GM20431 (cell line): ENCODE measurements at regions not wholly inside any gene's neighbourhood (a gene's known extent, or its start where the extent isn't known, plus 50 kb on each side); places are given as distances from the start of the nearest gene placed in this dataset.
"Not testable (repeated sequence)": the region's sequence is repeated elsewhere in the genome, so short reads cannot be mapped to it uniquely, and the experiment has no call there.

ENCODE experiments used
- in situ Hi-C: fragments of 300-500 bp; cut with MseI, MboI; formaldehyde crosslinking; loops from one replicate; pipeline ENCODE4 v1.15.0; 2020; ENCODE audit warnings: low sequenced_read_pairs; ENCODE audit not compliant: unreplicated experiment

DNA sequence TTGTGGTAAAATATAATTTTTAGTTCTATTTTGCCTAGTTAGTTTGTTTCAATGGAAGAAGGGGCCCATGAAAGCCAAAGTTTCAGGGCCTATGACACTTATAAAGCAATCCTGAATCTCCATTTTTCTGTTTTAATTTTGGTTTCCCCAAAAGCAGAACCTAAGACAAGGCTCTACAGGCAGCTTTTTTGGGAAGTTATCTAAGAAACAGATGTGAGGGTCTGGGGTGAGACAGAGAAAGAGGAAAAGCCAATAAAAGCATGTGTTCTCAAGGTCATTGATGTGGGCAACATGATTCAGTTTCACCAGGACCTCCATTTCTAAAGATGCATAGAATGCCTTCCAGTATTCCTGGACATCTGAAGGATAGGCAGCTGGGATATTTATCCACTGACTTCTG lies 598.5 kb downstream of the PDCD6IP start:
- in situ Hi-C loops: no loop called here

DNA sequence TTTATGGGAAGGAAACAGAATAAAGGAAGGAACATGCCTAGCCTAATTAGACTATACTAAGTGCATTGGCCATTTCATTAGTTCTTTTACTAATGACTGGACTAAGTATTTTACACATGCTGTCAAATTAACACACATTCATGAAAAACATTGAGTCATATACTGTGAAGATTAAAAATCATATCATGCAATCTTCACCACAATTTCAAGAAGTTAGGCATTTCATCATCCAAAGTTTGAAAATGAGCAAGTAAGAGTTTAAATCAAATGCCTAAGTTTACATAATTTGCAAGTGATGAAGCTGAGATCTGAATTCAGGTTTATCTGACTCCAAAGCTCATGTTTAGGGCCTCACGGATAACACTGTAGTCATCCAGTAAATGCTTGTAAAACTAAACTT lies 601.0 kb downstream of the PDCD6IP start:
- in situ Hi-C loops: no loop called here

DNA sequence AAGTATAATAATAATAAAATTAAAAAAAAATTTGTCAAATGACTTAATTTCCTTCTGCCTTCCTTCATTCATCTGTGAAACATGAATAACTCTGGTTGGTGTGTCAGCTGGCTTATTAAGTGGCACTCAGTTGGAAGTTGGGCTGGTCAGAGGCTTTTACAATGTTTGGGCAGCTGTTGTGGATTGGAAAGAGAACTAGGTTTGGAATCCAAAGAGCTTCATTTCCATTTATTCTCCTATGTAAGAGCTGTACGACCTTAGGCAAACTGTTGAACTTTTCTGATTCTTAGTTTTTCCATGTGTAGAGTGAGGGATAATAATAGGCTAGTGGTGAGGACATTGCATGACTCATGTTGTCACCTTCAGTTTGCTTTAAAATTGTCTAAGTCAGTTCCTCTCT lies 606.7 kb downstream of the PDCD6IP start:
- in situ Hi-C loops: no loop called here

DNA sequence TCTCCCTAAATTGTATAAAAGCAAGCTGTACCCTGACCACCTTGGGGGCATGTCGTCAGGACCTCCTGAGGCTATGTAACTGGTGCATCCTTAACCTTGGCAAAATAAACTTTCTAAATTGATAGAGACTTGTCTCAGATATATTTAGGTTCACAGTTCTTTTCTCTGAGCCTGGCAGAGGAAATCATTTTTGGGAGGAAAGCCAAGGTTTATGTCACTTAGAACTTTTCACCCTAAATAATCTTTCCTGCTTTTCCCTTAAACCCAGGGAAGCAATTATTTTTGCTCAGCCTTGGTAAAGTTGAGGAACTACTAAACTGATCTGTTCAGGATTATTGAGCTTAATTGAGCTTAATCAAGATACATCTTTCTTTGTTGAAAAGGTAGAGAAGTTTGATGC lies 608.9 kb downstream of the PDCD6IP start:
- in situ Hi-C loops: no loop called here

DNA sequence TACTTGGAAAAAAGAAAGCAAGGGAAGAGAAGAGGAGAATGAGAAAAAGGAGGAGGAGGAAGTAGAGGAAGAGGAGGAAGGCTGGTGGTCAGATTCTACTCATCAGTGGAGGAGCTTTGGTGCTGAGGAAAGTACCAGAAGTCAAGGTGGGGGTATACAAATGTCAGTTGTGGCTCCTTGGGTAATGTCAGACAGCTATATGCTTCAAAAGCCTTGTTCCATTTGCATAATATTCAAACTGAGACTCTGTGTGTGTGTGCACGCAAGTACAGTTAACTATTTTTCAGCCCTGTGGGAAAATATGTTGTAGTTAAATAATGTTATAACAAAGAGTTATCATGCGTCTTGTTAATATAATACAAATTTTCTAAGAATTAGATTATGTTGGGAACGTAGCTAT lies 609.7 kb downstream of the PDCD6IP start:
- in situ Hi-C loops: no loop called here

DNA sequence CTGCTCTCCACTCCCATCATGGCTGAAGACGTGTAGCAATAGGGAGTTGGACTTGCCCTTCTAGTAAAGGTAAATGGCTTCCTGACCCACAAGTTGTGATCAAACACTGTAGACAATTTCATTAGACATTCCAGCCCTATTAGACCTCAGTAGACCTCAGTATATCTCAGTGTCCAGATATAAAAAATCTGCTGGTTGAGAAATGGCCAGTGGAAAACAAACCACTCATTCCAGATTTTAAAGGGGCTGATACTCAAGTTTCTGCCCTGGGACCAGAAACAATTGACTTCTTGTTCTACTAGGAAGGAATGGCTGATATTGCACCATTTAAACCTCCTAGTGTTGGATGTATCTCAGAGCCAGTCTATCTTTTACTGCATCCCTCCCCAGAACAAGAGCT lies 613.2 kb downstream of the PDCD6IP start:
- in situ Hi-C loops: no loop called here

DNA sequence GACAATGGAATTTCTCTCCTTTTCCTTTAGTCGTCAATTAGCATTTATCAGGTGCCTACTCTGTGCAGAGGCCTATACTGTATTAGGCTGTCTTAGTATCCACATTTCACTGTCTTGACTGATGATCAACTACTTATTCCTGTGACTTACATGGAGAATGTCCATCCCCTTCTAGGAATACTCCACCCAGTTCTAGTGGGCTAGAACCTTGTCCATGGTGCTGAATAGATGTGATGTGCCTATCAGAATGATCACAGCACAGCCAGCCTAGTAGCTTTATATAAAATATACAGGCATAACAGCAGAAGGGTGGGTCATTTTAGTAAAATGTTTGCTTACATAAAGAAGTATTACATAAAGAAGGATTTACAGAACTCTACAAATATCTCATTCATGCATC lies 621.4 kb downstream of the PDCD6IP start:
- in situ Hi-C loops: no loop called here

DNA sequence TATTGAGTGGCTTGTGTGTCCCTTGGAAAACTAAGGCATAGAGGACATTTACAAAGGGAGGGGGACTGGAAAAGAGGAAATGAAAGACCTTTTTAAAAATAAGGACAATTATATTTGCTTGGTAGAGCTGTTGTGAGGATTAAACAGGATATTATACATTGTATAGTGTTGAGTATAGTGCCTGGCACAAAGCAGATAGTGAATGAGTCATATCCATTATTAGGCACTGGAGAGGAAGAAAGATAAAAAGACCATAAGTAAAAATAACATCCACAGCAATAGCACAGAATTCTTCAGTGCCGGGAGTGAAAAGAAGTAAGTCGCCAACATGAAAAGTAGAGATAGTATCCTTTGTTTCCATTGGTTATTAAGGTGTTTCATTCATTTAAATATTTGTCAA lies 623.3 kb downstream of the PDCD6IP start:
- in situ Hi-C loops: no loop called here

DNA sequence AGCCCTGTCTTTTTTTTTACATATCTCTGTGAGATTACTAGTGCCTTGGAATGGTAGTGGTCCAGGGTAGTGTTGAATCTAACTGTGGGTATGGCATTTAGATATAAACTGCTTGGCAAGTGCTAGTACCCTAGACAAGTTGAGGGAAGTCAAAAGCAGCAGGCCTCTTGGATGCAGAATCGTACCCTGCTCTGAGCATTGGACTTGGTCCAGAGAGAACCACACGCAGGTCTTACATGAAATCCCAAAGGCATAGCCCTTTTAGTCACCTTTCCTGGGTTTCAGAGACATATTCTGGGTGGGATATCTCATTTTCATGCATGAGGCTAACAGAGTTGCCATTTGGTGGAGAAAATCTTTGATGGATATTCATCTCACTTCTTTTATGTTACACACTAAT lies 641.4 kb downstream of the PDCD6IP start:
- in situ Hi-C loops: no loop called here

DNA sequence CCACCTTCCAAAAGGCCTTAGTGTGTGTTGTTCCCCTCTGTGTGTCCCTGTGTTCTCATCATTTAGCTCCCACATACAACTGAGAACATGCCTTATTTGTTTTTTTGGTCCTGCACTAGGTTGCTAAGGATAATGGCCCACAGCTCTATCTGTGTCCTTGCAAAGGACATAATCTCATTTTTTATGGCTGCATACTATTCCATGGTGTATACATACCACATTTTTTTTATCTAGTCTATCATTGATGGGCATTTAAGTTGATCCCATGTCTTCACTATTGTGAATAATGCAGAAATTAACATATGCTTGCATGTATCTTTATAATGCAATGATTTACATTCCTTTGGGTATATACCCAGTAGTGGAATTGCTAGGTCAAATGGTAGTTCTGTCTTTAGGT lies 645.7 kb downstream of the PDCD6IP start:
- in situ Hi-C loops: no loop called here

DNA sequence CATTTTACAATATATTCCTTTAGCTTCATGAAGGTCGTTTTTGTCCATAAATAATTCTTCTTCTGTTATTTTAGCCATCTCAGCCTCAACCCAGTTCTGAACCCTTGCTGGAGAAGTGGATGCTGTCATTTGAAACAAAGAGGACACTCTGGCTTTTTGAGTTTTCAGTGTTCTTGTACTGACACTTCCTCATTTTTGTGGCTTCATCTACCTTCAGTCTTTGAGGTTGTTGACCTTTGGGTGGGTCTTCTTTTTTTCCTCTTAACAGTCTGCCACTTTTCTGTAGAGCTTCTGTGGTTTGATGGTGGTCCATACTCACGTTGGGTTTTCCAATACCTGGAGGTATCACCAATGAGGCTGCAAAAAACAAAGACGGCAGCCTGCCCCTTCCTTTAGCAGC lies 650.9 kb downstream of the PDCD6IP start:
- in situ Hi-C loops: no loop called here

DNA sequence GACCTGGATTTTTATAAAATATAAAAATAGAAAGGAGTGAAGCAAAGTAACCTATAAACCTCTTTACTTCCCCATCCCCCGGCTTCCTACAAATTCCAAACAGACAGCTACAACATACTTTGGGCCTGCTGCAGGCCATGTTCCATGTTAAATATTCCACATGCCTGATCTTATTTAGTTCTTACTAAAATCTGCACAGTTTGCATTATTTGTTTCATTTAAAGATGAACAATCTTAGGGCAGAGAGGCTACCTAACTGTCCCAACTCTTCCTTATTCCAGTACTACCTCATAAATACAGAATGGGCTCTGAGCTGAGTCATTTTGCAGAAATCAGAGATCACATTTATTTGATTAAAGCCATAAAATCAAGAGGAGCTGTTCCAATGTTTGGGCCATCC lies 665.0 kb downstream of the PDCD6IP start:
- in situ Hi-C loops: no loop called here

DNA sequence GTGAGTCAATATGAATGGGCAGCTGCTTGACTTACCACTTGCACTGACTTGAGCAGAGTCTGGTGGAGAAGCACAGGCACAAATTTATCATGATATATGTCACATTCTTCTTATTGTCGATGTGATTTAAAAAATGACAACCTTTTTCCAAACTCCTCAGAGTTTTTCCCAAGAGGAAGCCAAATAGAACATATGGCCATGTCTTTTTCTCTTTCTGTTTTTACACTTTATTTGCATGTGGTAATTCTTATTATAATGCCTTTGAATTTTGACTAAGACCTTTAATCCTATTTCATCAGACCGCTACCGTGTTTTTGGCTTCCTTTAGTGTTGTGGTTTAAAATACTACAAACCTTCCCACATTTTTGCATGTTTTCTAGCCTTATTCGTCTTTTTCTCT lies 666.2 kb downstream of the PDCD6IP start:
- in situ Hi-C loops: no loop called here

DNA sequence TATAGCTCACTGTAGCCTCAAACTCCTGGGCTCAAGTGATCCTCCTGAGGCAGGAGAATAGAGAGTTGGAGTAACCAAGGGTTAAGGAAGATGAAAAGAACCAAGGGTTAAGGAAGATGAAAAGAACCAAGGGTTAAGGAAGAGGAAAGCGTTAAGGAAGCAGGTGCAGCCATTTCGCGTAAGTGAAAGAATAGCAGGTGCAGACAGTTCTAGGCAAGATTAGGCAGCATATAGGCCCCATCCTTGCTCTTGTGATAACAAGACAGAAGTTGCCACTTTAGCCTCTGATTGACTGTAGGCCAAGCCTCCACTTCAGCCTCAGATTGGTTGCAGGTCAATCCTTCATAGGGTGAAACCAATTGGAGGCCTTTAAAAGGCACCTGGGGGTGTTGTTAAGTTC lies 677.4 kb downstream of the PDCD6IP start:
- in situ Hi-C loops: no loop called here

DNA sequence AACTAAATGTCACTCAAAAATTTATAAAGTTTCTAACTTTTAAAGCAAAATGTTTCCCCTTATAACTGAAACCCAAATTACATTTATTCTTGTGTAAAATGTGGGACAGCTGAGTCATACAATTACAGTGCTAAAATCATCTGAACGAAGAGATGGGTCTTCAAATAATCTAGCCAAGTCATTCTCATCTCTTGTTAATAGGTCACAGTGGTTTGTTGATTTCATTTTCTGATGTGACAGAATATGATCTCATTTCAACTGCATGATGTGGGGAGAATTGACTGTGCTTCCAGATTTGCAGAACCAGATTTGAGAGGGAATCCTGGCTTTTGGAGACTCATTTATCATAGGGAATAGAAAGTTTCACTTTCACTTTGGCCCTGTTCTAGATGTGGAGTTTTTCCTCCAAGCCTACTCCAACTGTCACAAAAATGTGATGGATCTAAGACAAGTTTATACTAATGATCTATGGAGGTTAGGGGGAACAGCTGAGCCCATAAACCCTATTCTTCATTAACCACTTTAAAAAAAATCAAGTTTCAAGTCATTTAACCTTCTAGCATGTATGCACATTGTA lies 685.0 kb downstream of the PDCD6IP start:
- in situ Hi-C loops: no loop called here

DNA sequence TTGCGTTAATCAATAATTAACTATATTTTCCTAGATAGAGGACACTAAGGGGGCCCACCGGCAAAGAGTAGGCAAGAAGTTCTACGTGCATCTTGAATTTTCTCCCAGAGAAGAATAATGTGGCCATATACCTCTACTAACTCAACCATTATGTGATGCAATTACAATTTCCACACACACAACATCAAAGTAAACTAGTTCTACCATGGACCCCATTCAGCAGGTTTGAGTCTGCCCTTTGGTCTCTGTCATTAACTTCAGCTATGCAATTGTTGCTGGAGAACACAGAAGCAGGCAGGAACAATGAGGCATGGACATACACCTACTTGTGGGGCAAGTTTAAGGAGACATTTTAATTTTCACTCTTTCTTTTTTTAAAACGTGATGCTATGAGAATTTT lies 705.9 kb downstream of the PDCD6IP start:
- in situ Hi-C loops: no loop called here

DNA sequence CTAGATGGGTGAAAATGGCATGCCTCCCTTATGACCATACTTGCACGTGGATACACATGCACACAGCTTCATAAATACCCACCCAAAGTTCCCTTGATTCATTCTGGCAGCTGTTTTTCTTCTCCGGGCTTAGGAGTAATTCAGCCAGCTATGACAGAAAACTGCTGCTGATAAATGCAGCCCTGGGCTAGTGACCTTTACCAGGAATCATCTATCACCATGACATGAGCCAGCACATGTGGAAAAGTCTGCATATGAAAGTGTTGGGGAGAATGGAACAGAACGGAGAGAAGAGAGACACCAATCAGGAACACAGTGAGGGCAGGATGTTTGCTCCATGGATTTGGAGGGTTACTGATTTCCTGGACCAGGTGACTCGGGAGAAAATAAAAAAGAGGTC lies 706.3 kb downstream of the PDCD6IP start:
- in situ Hi-C loops: no loop called here

DNA sequence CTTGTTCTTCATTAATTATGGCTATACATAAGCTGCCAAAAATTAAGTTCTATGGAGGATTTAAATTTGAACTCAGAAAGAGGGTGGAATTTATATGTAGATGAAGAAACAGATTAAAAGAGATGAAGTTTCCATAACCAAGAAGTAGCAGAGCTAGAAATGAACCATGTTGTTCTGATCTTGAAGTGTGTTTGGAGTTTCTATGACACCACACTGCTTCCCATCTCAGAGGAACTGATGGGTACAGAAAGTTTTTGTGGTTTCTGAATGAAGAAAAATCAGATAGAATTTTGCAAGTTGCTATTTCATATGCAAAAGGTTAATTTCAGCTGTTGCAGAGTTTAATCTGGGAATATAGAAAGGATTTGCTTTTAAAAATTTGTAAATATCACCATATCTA lies 710.3 kb downstream of the PDCD6IP start:
- in situ Hi-C loops: no loop called here

DNA sequence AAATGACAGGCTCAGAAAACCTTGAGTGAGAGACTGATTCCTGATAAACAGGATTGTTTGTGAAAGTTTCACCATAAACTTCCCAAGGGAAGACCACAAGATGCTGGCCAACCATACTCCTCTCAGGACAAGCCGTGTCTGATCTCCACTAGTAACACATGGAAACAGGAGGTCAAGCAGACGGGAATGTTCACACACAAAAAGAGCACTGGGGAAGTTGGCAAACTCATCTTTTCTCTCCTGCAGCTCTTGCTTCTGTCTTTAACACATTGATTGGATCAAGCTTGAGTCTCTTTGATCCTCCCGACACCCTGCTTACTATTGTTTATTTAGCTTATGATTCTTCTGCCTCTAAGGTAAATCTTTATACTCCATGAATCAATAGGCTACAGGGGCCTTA lies 713.5 kb downstream of the PDCD6IP start:
- in situ Hi-C loops: no loop called here

DNA sequence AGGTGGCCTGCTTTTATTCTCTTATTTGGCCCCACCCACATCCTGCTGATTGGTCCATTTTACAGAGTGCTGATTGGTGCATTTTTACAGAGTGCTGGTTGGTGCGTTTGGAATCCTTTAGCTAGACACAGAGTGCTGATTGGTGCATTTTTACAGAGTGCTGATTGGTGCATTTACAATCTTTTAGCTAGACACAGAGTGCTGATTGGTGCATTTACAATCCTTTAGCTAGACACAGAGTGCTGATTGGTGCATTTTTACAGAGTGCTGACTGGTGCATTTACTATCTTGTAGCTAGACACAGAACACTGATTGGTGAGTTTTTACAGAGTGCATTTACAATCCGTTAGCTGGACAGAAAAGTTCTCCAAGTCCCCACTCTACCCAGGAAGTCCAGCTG lies 720.6 kb downstream of the PDCD6IP start:
- in situ Hi-C loops: not testable (repeated sequence)

DNA sequence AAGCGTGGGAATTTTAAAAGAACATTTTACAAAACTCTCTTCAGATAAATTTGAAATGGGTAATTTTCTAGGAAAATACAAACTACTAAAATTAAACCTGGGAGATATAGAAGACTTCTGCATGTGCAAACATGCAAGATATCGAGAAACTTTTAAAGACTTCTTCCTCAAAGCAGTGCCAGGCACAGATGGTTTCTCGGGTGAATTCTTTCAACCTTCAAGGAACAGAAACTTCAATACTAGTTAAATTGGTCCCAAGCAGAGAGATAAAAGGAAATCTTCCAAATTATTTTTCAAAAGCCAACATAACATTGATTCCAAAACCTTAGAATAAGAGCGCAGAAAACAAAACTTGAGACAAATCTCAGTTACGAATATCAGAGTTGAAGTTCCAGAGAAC lies 732.7 kb downstream of the PDCD6IP start:
- in situ Hi-C loops: no loop called here

DNA sequence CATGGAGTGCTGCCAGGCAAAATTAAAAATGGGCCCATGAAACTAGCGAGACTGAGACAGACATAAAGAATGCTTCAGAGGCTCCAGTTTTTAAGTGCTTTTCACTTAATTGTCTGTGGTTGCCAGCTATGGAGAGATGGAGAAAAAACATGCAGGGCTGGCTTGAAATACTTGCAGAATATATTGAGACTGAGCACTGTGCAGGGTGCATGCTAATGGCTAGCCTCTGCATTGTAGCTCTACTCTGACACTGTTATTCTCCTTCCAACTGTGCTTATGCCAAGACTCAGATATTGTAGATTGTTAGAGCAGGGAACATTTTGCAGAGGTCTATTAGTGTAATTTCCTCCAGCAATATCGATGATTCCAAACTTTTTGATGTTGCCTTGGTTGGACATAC lies 735.0 kb downstream of the PDCD6IP start:
- in situ Hi-C loops: no loop called here

DNA sequence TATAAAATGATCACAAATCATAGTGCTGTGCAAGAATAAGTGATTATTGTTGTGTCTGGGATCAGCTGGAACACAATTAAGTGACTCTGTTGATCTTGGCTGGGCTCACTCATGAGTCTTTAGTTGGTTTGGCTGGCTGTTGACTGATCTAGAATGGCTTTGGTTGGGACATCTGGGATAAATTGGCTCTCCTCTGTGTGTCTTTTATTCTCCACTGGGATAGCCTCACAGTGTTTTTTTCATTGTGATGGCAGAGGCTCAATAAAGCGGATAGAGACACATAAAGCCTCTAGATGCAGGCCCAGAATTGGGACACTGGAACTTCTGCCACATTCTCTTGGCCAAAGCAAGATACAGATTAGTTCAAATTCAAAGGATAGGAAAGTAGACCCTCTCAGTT lies 735.6 kb downstream of the PDCD6IP start:
- in situ Hi-C loops: no loop called here
